ENCODE measurements at regions not wholly inside any gene's neighbourhood (a gene's known extent, or its start where the extent isn't known, plus 50 kb on each side); places are given as distances from the start of the nearest gene placed in this dataset.

DNA sequence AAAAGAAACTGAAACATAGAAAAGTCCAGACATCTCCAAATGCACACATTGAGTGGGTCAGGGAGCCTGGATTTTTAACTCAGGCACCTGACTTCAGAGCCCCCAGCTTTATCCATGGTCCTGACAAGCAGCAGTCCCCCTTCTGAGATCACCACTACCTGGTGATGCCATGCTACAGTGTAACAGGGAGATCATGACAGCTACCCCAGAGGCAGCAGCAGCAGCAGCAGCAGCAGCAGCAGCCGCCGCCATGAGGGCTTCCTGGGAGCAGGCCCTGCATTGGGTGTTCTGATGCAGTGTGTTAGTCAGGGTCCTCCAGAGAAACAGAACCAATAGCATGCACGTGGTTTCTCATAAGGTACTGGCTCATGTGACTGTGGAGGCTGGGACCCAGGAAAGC lies 198.6 kb upstream of the SALL1 start:
- H3K9me3 Mint-ChIP-seq = peaks cover 4% of the 10 kb centered on the region
- H3K4me3 Mint-ChIP-seq = no peak overlapping the region
- no peak overlapping the region for H3K27ac Mint-ChIP-seq
- H3K4me1 Mint-ChIP-seq = peaks cover 43% of the 10 kb centered on the region
- DNase-seq = no peak
- peaks cover 4% of the 10 kb centered on the region for H3K36me3 Mint-ChIP-seq (ENCODE audit: low read depth)
- TF ChIP-seq, protein P1, sequence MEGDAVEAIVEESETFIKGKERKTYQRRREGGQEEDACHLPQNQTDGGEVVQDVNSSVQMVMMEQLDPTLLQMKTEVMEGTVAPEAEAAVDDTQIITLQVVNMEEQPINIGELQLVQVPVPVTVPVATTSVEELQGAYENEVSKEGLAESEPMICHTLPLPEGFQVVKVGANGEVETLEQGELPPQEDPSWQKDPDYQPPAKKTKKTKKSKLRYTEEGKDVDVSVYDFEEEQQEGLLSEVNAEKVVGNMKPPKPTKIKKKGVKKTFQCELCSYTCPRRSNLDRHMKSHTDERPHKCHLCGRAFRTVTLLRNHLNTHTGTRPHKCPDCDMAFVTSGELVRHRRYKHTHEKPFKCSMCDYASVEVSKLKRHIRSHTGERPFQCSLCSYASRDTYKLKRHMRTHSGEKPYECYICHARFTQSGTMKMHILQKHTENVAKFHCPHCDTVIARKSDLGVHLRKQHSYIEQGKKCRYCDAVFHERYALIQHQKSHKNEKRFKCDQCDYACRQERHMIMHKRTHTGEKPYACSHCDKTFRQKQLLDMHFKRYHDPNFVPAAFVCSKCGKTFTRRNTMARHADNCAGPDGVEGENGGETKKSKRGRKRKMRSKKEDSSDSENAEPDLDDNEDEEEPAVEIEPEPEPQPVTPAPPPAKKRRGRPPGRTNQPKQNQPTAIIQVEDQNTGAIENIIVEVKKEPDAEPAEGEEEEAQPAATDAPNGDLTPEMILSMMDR (IDR thresholded peaks at IDR 0.05) = no peak
- H3K27me3 Mint-ChIP-seq (ENCODE audit: low read depth, poor library complexity) = peaks cover 7% of the 10 kb centered on the region

DNA sequence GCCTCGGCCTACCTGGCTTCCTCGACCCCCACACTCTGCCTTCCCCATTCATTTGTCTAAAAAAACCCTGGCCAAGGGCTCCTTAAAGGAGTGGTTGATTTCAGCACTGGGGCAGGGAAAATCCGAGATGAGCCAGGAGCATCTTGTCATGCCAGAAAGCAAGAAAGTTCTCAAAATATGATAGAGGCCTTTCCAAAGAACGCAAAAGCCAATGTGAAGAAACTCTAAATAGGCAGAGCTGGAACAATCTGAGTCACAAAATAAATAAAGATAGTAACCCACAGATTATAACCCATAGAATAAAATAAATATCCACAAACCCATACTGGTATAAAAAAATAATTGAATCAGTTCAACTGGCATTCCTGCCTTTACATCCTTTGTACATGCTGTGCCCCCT lies 192.3 kb upstream of the SALL1 start:
- peaks cover 5% of the 10 kb centered on the region for H3K9me3 Mint-ChIP-seq
- peaks cover 7% of the 10 kb centered on the region for H3K27me3 Mint-ChIP-seq (ENCODE audit: low read depth, poor library complexity)
- TF ChIP-seq, protein P1 (IDR thresholded peaks at IDR 0.05) = no peak
- peaks cover 14% of the 10 kb centered on the region for H3K4me1 Mint-ChIP-seq
- H3K36me3 Mint-ChIP-seq (ENCODE audit: low read depth) = peaks cover 3% of the 10 kb centered on the region
- DNase-seq = no peak
- no peak overlapping the region for H3K27ac Mint-ChIP-seq
- H3K4me3 Mint-ChIP-seq = no peak overlapping the region

DNA sequence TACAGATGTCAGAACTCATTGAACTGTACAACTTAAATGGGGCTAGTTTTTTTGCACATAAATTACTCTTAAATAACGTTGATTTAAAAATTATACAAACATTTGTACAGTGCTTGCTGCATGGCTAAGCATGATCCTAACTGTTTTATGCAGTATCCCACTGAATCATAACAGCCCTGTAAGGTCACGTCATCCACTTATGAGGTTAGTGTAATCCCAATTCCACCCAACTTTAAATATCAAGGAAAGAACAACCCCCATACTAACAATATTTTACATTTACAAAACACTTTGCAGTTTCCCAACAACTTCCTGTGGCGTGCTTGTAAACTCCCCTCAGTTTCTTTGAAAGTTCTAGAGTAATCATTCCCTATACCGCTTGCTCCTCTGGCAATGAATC lies 190.1 kb upstream of the SALL1 start:
- no peak for DNase-seq
- Mint-ChIP-seq H3K4me3 (no peak overlapping the region), H3K27ac (no peak overlapping the region), H3K9me3 (peaks cover 22% of the 10 kb centered on the region), H3K4me1 (peaks cover 22% of the 10 kb centered on the region), H3K27me3 (ENCODE audit: low read depth, poor library complexity) (peaks cover 9% of the 10 kb centered on the region), H3K36me3 (ENCODE audit: low read depth) (peaks cover 18% of the 10 kb centered on the region)
- TF ChIP-seq, protein P1 (IDR thresholded peaks at IDR 0.05) = no peak

DNA sequence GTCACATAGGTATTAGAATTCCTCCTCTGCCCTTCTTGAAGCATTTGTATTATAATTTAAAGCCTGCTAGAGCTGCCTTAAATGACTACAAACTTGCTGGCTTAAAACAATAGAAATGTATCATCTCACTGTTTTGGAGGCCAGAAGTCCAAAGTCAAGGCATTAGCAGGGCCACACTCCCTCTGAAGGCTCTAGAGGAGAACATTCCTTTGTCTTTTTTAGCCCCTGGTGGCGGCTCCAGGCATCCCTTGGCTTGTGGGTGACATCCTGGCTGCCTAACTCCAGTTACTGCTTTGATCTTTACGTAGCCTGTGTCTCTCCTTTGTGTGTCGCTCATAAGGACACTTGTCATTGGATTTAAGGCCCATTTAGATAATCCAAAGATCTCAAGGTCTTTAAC lies 186.6 kb upstream of the SALL1 start:
- Mint-ChIP-seq H3K36me3 (ENCODE audit: low read depth) (peaks cover 33% of the 10 kb centered on the region), H3K9me3 (peaks cover 50% of the 10 kb centered on the region), H3K27ac (no peak overlapping the region), H3K27me3 (ENCODE audit: low read depth, poor library complexity) (peaks cover 3% of the 10 kb centered on the region), H3K4me1 (peaks cover 22% of the 10 kb centered on the region), H3K4me3 (no peak overlapping the region)
- no peak for DNase-seq
- TF ChIP-seq, protein P1 (IDR thresholded peaks at IDR 0.05) = no peak

DNA sequence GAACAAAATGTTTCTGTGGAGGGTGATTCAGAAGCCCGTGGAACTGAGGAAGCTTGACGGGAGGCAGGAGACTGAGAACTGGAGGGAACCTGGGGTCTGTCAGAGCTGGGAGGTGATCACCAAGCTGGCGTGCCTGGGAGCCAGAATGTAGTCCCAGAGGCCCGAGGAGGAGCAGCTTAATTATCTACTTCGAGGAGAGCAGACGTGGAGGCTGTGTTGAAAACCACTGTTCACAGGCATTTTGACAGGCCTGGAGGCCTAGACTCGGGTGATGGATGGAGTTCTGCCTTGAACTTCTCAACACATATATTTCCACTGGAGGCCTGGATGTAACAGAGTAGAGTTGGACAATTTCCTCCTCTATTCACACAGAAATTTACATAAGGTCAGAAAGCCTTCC lies 177.7 kb upstream of the SALL1 start:
- peak overlapping the region; percentile 89 for H3K27ac Mint-ChIP-seq
- peaks cover 36% of the 10 kb centered on the region for H3K4me1 Mint-ChIP-seq
- H3K36me3 Mint-ChIP-seq (ENCODE audit: low read depth) = peaks cover 44% of the 10 kb centered on the region
- peaks cover 54% of the 10 kb centered on the region for H3K9me3 Mint-ChIP-seq
- TF ChIP-seq, protein P1 (IDR thresholded peaks at IDR 0.05) = no peak
- peak overlapping the region; percentile 14 for H3K4me3 Mint-ChIP-seq
- peaks cover 9% of the 10 kb centered on the region for H3K27me3 Mint-ChIP-seq (ENCODE audit: low read depth, poor library complexity)
- DNase-seq = peak; percentile 10

DNA sequence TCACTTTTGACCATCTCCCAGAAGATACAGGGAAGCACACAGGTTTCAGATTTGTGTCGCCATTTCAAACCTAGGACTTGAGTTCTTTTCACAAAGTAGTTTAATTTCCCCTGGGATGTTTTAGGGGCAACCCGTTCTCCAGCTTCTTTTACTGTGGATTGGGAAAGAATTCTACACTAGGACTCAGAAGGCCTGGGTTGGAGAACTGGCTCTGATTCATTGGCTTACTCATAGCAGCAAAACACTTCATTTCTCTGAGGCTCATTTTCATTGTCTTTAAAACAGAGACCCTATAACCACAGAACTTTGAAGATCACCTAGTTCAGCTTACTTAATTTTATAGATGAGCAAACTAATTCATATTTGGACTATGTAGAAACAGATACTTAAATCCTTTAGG lies 175.9 kb upstream of the SALL1 start:
- peaks cover 47% of the 10 kb centered on the region for H3K4me1 Mint-ChIP-seq
- peaks cover 9% of the 10 kb centered on the region for H3K27me3 Mint-ChIP-seq (ENCODE audit: low read depth, poor library complexity)
- DNase-seq = no peak
- TF ChIP-seq, protein P1 (IDR thresholded peaks at IDR 0.05) = no peak
- H3K4me3 Mint-ChIP-seq = no peak overlapping the region
- H3K36me3 Mint-ChIP-seq (ENCODE audit: low read depth) = peaks cover 31% of the 10 kb centered on the region
- H3K27ac Mint-ChIP-seq = no peak overlapping the region
- H3K9me3 Mint-ChIP-seq = peaks cover 37% of the 10 kb centered on the region
